MCF 10A (cell line): ENCODE measurements at regions not wholly inside any gene's neighbourhood (a gene's known extent, or its start where the extent isn't known, plus 50 kb on each side); places are given as distances from the start of the nearest gene placed in this dataset.

Source experiments
- BruUV-seq: library from RNA; stranded (reverse); fragments of 400-500 nt; replicated peaks from 2 replicates; lab custom pipeline; 2021; lab: Mats Ljungman, UMichigan
- CTCF ChIA-PET: fragments of 300-600 bp; sonication (Branson Sonifier 250); formaldehyde crosslinking; extraction: SDS; loops from one replicate; lab custom pipeline; 2021; ENCODE audit warnings: antibody characterized with exemption, inconsistent platforms; lab: Yijun Ruan, JAX
- POLR2A ChIA-PET: fragments of 300-600, 350-650 bp; sonication (Branson Sonifier 250); formaldehyde crosslinking; extraction: SDS; loops from one replicate; lab custom pipeline; 2020; ENCODE audit warnings: antibody characterized with exemption, inconsistent platforms; lab: Yijun Ruan, JAX
- DNase-seq: peaks from one replicate; pipeline ENCODE4 v3.0.0-alpha.2; 2018; ENCODE audit not compliant: unreplicated experiment
- H3K27ac Mint-ChIP-seq: one replicate; pipeline ENCODE4 v1.8.0; 2022; ENCODE audit warnings: mild to moderate bottlenecking, low read depth, mixed read lengths; ENCODE audit not compliant: unreplicated experiment
- H3K27me3 Mint-ChIP-seq: one replicate; pipeline ENCODE4 v1.8.0; 2022; ENCODE audit warnings: mixed read lengths; ENCODE audit not compliant: insufficient read depth, unreplicated experiment
- H3K36me3 Mint-ChIP-seq: one replicate; pipeline ENCODE4 v1.8.0; 2022; ENCODE audit warnings: mild to moderate bottlenecking, moderate library complexity, mixed read lengths; ENCODE audit not compliant: insufficient read depth, unreplicated experiment
- H3K4me1 Mint-ChIP-seq: one replicate; pipeline ENCODE4 v1.8.0; 2022; ENCODE audit warnings: mixed read lengths; ENCODE audit not compliant: insufficient read depth, unreplicated experiment
- H3K4me3 Mint-ChIP-seq: one replicate; pipeline ENCODE4 v1.8.0; 2022; ENCODE audit warnings: mild to moderate bottlenecking, moderate library complexity, mixed read lengths; ENCODE audit not compliant: unreplicated experiment
- H3K9me3 Mint-ChIP-seq: one replicate; pipeline ENCODE4 v1.8.0; 2022; ENCODE audit warnings: mixed read lengths; ENCODE audit not compliant: unreplicated experiment
- intact Hi-C: fragments of 100-400 bp; cut with micrococcal nuclease; formaldehyde crosslinking; loops from 2 replicates; pipeline ENCODE4 v1.14.1; 2022
- TF ChIP-seq, protein P1 (sequence below): fragments of 200-600 bp; IDR thresholded peaks from one replicate; pipeline ENCODE4 v1.8.0; 2022; ENCODE audit warnings: antibody characterized with exemption, mild to moderate bottlenecking; ENCODE audit not compliant: unreplicated experiment

DNA sequence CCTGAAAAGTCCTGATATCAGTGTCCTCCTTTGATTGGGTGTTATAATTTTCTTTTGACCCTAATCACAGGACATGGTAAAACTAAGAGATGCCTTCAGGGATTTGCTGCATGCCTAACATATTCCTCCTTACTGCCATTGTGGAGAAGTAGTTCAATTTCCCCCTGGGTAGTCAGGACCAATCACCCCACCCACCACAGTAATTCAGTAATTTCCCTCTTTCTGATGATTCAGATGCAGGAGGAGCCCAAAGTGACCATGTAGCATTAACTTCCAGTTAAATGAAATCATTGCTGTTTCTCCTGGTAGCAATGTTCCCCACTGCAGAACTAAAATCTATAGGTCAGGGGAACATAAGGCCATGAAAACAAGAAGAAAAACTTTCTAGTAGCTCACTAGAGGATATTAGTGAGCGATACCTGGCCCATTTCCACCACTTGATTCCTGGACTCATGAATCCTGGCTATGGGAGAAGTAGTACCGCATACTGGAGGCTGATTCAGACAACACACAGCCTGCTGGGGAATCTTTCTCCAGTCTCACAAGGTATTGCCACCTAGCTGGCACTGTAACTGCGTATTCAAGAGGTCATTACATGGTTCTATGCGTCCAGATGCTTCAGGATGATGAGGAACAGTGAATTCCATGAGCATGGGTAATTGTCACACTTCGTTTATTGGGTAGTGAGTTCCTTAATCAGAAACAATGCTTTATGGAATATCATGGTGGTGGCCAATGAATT lies 561.2 kb downstream of the HAO1 start:
- no peaks in the 10 kb centered on the region for H3K36me3 Mint-ChIP-seq
- no peaks in the 10 kb centered on the region for H3K27me3 Mint-ChIP-seq
- no peak for DNase-seq
- ChIA-PET POLR2A (no interaction called here), CTCF (interaction anchor here (0.6 to 4.5 kb wide), 5 partner anchors 94 to 1343 kb away, joined by 3 to 26 read pairs (median 3); no protein-coding TSS in a partner anchor)
- TF ChIP-seq, protein P1, sequence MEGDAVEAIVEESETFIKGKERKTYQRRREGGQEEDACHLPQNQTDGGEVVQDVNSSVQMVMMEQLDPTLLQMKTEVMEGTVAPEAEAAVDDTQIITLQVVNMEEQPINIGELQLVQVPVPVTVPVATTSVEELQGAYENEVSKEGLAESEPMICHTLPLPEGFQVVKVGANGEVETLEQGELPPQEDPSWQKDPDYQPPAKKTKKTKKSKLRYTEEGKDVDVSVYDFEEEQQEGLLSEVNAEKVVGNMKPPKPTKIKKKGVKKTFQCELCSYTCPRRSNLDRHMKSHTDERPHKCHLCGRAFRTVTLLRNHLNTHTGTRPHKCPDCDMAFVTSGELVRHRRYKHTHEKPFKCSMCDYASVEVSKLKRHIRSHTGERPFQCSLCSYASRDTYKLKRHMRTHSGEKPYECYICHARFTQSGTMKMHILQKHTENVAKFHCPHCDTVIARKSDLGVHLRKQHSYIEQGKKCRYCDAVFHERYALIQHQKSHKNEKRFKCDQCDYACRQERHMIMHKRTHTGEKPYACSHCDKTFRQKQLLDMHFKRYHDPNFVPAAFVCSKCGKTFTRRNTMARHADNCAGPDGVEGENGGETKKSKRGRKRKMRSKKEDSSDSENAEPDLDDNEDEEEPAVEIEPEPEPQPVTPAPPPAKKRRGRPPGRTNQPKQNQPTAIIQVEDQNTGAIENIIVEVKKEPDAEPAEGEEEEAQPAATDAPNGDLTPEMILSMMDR: no peak
- H3K4me1 Mint-ChIP-seq: no peaks in the 10 kb centered on the region
- no peak overlapping the region for H3K4me3 Mint-ChIP-seq
- BruUV-seq: no TSS peak
- intact Hi-C loops: loop anchor here (5.0 kb wide), 3 partner anchors 267 to 1112 kb away; no protein-coding TSS in a partner anchor
- no peak overlapping the region for H3K27ac Mint-ChIP-seq
- no peaks in the 10 kb centered on the region for H3K9me3 Mint-ChIP-seq

DNA sequence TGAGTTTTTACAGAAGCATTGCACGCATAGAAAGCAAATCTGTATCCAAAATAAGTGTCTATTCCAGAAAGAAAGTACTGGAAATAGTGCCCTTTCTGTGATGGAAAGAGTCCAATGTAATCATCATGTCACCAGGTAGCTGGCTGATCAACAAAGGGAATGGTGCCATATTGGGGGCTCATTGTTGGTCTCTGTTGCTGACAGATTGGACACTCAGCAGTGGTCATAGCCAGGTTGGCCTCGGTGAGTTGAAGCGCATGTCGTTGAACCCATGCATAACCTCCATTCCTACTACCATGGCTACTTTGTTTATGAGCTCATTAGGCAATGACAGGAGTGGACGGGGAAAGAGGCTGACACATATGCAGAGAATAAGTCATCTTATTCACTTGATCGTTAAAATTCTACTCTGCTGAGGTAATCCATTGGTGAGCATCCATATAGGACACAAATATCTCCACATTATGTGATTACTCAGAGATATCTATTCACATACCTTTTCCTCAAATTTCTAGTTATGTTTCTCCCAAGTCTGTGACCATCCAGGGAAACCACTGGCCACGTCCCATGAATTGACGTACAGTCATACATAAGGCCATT lies 560.5 kb downstream of the HAO1 start:
- ChIA-PET POLR2A (no interaction called here), CTCF (interaction anchor here (0.9 to 2.5 kb wide), 6 partner anchors 265 to 1342 kb away, joined by 3 to 14 read pairs (median 4); no protein-coding TSS in a partner anchor)
- intact Hi-C loops: loop anchor here (5.0 kb wide), 3 partner anchors 267 to 1112 kb away; no protein-coding TSS in a partner anchor
- no peak for DNase-seq
- no peaks in the 10 kb centered on the region for H3K9me3 Mint-ChIP-seq
- no peaks in the 10 kb centered on the region for H3K4me1 Mint-ChIP-seq
- BruUV-seq: no TSS peak
- H3K36me3 Mint-ChIP-seq: no peaks in the 10 kb centered on the region
- TF ChIP-seq, protein P1: no peak
- no peaks in the 10 kb centered on the region for H3K27me3 Mint-ChIP-seq
- H3K4me3 Mint-ChIP-seq: no peak overlapping the region
- H3K27ac Mint-ChIP-seq: no peak overlapping the region

DNA sequence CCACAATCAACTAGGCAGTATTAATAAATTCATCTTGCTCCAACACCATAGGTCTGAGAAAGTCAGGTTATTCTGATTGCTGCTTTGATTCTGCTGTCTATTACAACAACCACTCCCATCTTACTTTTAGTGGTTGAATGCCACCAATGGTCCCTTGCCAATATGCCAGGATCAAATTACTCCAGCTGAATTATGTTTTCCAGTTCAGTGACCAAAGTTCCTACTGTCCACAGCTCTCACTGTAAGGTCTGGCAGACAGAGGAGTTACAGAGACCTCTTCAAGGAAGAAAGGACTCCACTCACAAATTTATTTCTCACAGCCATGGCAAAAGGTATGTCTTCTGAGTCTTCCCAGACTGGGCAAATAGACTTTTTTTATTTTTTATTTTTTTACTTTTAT lies 557.0 kb downstream of the HAO1 start:
- intact Hi-C loops: no loop called here
- no peaks in the 10 kb centered on the region for H3K27me3 Mint-ChIP-seq
- H3K4me1 Mint-ChIP-seq: no peaks in the 10 kb centered on the region
- no peaks in the 10 kb centered on the region for H3K9me3 Mint-ChIP-seq
- TF ChIP-seq, protein P1: no peak
- POLR2A ChIA-PET: no interaction called here
- H3K4me3 Mint-ChIP-seq: no peak overlapping the region
- no TSS peak for BruUV-seq
- no peak for DNase-seq
- H3K36me3 Mint-ChIP-seq: no peaks in the 10 kb centered on the region
- CTCF ChIA-PET: interaction anchor here (0.6 to 1.5 kb wide), 6 partner anchors 12 to 800 kb away, joined by 3 to 5 read pairs (median 3); no protein-coding TSS in a partner anchor
- no peak overlapping the region for H3K27ac Mint-ChIP-seq

DNA sequence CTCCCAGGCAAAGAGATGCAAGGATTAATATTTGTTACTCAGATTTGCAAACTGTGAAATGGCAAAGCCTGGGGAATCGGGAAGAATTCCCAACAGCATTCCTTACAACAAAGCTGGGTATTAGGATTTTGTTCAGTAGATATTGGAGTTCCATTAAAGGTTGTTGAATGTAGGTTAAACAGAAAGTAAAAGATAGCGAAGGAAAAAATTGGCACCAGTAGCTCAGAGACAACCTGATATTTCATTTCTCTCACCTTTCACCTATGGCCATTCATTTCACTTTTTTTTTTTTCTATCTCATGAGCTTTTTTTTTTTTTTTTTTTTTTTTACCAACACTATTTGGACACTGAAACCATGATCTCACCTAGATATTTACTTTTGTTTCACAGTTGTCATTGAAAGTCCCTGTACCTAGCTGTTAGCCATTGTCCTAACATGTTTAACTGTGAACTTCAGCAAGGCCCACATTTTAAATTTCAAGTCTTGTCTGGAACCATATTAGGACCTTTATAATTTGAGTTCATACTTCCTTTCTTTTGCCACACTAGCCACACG lies 552.5 kb downstream of the HAO1 start:
- CTCF ChIA-PET: interaction anchor here (0.6 to 2.1 kb wide), 7 partner anchors 12 to 1816 kb away, joined by 3 to 9 read pairs (median 4); no protein-coding TSS in a partner anchor
- Mint-ChIP-seq H3K36me3 (no peaks in the 10 kb centered on the region), H3K9me3 (no peaks in the 10 kb centered on the region), H3K4me3 (no peak overlapping the region), H3K27me3 (no peaks in the 10 kb centered on the region), H3K4me1 (no peaks in the 10 kb centered on the region), H3K27ac (no peak overlapping the region)
- BruUV-seq: no TSS peak
- intact Hi-C loops: no loop called here
- POLR2A ChIA-PET: interaction anchor here (0.6 to 1.1 kb wide), 4 partner anchors 11 to 1257 kb away, joined by 3 read pairs; no protein-coding TSS in a partner anchor
- no peak for DNase-seq
- TF ChIP-seq, protein P1: no peak
